MM.1S (cell line): ENCODE measurements at regions not wholly inside any gene's neighbourhood (a gene's known extent, or its start where the extent isn't known, plus 50 kb on each side); places are given as distances from the start of the nearest gene placed in this dataset.

Experiments used
- CTCF ChIP-seq: fragments of 300-600 bp; sonication (generic); IDR thresholded peaks from 2 replicates; pipeline ENCODE4 v1.5.1; 2016; ENCODE audit warnings: antibody characterized with exemption, low read length, mixed read lengths
- EZH2phosphoT487 ChIP-seq: fragments of 300-600 bp; sonication (generic); IDR thresholded peaks from 2 replicates; pipeline ENCODE4 v1.6.1; 2018; ENCODE audit warnings: antibody characterized with exemption, low read length

GRCh38 chr21:17088500-17088899 is 424.3 kb upstream of the CXADR start:
- no peak for TF ChIP-seq CTCF
- TF ChIP-seq EZH2phosphoT487, result no peak
